ENCODE measurements at regions not wholly inside any gene's neighbourhood (a gene's known extent, or its start where the extent isn't known, plus 50 kb on each side); places are given as distances from the start of the nearest gene placed in this dataset.

GRCh38 chr1:30286988-30287839 lies 436.2 kb downstream of the MATN1 start:
- DNase-seq (ENCODE audit: low read depth) = no peak

- no peak for DNase-seq (ENCODE audit: low read depth)
Observed at GRCh38 chr1:30286241-30286987, 437.0 kb downstream of the MATN1 start.

- DNase-seq (ENCODE audit: low read depth) = no peak
Observed at GRCh38 chr1:30285501-30285932, 437.9 kb downstream of the MATN1 start.

GRCh38 chr1:30284728-30285475 lies 438.5 kb downstream of the MATN1 start:
- DNase-seq (ENCODE audit: low read depth) = no peak

GRCh38 chr1:30284226-30284625 lies 439.2 kb downstream of the MATN1 start:
- DNase-seq (ENCODE audit: low read depth) = no peak

- no peak for DNase-seq (ENCODE audit: low read depth)
Observed at GRCh38 chr1:30283199-30283962, 440.0 kb downstream of the MATN1 start.

- no peak for DNase-seq (ENCODE audit: low read depth)
Observed at GRCh38 chr1:30280572-30280971, 442.8 kb downstream of the MATN1 start.

GRCh38 chr1:30277911-30278310 lies 445.5 kb downstream of the MATN1 start:
- DNase-seq (ENCODE audit: low read depth) = no peak

- DNase-seq (ENCODE audit: low read depth) = no peak
Observed at GRCh38 chr1:30277415-30277814, 446.0 kb downstream of the MATN1 start.

- no peak for DNase-seq (ENCODE audit: low read depth)
Observed at GRCh38 chr1:30275926-30276764, 447.2 kb downstream of the MATN1 start.

GRCh38 chr1:30274976-30275621 lies 448.3 kb downstream of the MATN1 start:
- no peak for DNase-seq (ENCODE audit: low read depth)

- DNase-seq (ENCODE audit: low read depth) = no peak
Observed at GRCh38 chr1:30274173-30274970, 449.0 kb downstream of the MATN1 start.

GRCh38 chr1:30273456-30273855 lies 449.9 kb downstream of the MATN1 start:
- no peak for DNase-seq (ENCODE audit: low read depth)

GRCh38 chr1:30273021-30273325 lies 450.4 kb downstream of the MATN1 start:
- DNase-seq (ENCODE audit: low read depth) = no peak

GRCh38 chr1:30272277-30273020 lies 450.9 kb downstream of the MATN1 start:
- DNase-seq (ENCODE audit: low read depth) = no peak

GRCh38 chr1:30271401-30272276 lies 451.7 kb downstream of the MATN1 start:
- no peak for DNase-seq (ENCODE audit: low read depth)

- no peak for DNase-seq (ENCODE audit: low read depth)
Observed at GRCh38 chr1:30270461-30270860, 452.9 kb downstream of the MATN1 start.
